HepG2 (cell line): ENCODE measurements at regions not wholly inside any gene's neighbourhood (a gene's known extent, or its start where the extent isn't known, plus 50 kb on each side); places are given as distances from the start of the nearest gene placed in this dataset.

Experiments
- BHLHE40 ChIP-seq: IDR thresholded peaks from 2 replicates; pipeline ENCODE4 v1.6.1; 2011; ENCODE audit warnings: low read length, improper control_type of control experiment
- CHCHD3 ChIP-seq: sonication (generic); formaldehyde crosslinking; IDR thresholded peaks from 2 replicates; pipeline ENCODE4 v1.8.0; 2022; ENCODE audit warnings: mild to moderate bottlenecking, missing genetic modification reagents, moderate library complexity
- CTCF ChIP-seq: sonication (generic); formaldehyde crosslinking; IDR thresholded peaks from 2 replicates; pipeline ENCODE4 v1.5.0; 2020; ENCODE audit warnings: mild to moderate bottlenecking, missing genetic modification reagents, moderate library complexity
- EZH2 ChIP-seq: conservative IDR thresholded peaks from 2 replicates; pipeline ENCODE4 v1.6.1; 2012; ENCODE audit warnings: mild to moderate bottlenecking, low read depth, low read length, moderate library complexity
- FOXK2 ChIP-seq: fragments of 450-650 bp; IDR thresholded peaks from 2 replicates; pipeline ENCODE4 v1.6.1; 2016
- MYC ChIP-seq: sonication (generic); formaldehyde crosslinking; IDR thresholded peaks from 2 replicates; pipeline ENCODE4 v1.9.0; 2021; ENCODE audit warnings: missing genetic modification reagents, borderline replicate concordance
- SOX5 ChIP-seq: IDR thresholded peaks from 2 replicates; pipeline ENCODE4 v1.6.1; 2016; ENCODE audit warnings: borderline replicate concordance
- TARDBP ChIP-seq: sonication (generic); formaldehyde crosslinking; IDR thresholded peaks from 2 replicates; pipeline ENCODE4 v1.8.0; 2022; ENCODE audit warnings: mild to moderate bottlenecking, missing genetic modification reagents
- ZFP36 ChIP-seq: fragments of 150-350 bp; IDR thresholded peaks from 2 replicates; pipeline ENCODE4 v1.6.1; 2018; ENCODE audit warnings: borderline replicate concordance, low read length, low read depth; ENCODE audit not compliant: partially characterized antibody
- ZNF124 ChIP-seq: sonication (generic); formaldehyde crosslinking; IDR thresholded peaks from 2 replicates; pipeline ENCODE4 v1.4.0; 2020; ENCODE audit warnings: missing genetic modification reagents
- ZNF263 ChIP-seq: sonication (generic); formaldehyde crosslinking; IDR thresholded peaks from 2 replicates; pipeline ENCODE4 v1.4.0; 2020; ENCODE audit warnings: missing genetic modification reagents
- ZNF674 ChIP-seq: sonication (generic); formaldehyde crosslinking; IDR thresholded peaks from 2 replicates; pipeline ENCODE4 v1.5.0; 2020; ENCODE audit warnings: low read depth, mild to moderate bottlenecking, missing genetic modification reagents

GRCh38 chr1:189834813-189835212 is 642.9 kb downstream of the BRINP3 start:
- TF ChIP-seq FOXK2 (no peak), MYC (CRISPR knock-in tag) (no peak), TARDBP (no peak), ZNF263 (CRISPR knock-in tag) (no peak), ZFP36 (no peak), CTCF (CRISPR knock-in tag) (no peak), EZH2 (no peak), ZNF674 (CRISPR knock-in tag) (no peak), ZNF124 (CRISPR knock-in tag) (no peak), SOX5 (CRISPR knock-in tag) (no peak), BHLHE40 (no peak), CHCHD3 (no peak)
